Right hindlimb (tissue), 1 donor: ENCODE measurements at regions not wholly inside any gene's neighbourhood (a gene's known extent, or its start where the extent isn't known, plus 50 kb on each side); places are given as distances from the start of the nearest gene placed in this dataset.

ENCODE experiments used
- DNase-seq: peaks from one replicate; pipeline ENCODE4 v3.0.0-alpha.2; 2018

- DNase-seq: no peak
These were observed 666.8 kb upstream of the SETBP1 start for GRCh38 chr18:44013871-44014270.

DNA sequence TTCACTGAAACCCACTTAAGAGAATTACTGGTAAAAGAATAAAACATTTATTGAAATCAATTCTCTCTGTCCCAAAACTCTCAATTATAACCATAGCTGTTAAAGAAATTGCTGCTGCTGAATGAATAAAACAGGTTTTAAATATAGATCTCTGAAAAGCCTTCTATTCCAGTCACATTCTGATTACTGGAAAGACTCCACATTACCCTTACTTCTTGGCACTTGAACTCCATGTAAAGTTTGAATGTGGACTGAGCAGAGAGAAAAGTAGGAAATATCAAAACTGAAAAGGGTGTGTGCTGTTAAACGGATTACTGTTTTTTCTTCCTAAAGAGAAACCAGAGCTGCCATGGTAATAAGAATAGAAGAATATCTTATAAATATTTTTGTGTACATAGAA is 655.3 kb upstream of the SETBP1 start:
- DNase-seq: no peak

- no peak for DNase-seq
These were observed 652.6 kb upstream of the SETBP1 start for GRCh38 chr18:44028109-44028508.

DNA sequence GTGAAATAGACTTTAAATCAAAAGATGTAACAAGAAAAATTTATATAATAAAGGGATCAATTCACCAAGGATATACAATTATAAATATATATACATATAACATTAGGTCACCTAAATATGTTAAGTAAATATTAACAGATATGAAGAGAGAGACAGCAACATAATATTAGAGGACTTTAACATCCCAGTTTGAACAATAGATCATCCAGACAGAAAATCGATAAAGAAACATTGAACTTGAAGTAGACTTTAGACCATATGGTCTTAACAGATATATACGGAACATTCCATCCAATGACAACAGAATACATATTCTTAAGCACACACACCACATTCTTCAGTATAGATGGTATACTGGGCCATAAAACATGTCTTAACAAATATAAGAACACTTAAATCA is 649.6 kb upstream of the SETBP1 start:
- DNase-seq: no peak

DNA sequence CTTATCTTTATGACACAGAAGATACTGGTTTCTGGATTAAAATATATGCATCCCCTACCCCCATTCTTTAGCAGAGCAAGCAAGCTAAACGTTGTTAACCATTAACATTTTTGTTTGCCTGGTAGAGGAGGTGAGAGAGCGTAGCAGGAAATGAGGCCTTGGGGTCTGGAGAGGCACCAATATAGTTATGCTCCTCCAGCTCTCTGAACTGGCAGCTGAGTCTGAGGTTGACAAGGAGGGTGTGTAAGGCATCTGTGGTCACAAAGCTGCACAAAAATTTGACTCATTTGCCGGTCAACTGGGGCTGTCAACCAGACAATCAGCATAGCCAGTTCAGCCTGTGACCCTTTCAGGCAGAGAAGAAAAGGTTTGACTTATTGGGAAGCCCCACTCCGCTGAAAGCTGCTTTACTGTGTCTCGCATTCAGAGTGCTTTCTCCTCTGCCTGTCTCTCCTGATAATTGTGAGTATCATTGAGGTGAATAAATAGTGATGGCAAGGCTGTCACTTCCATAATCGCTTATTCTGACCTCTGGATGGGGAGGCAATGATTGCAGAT is 647.5 kb upstream of the SETBP1 start:
- no peak for DNase-seq

GRCh38 chr18:44035554-44035953 is 645.1 kb upstream of the SETBP1 start:
- DNase-seq: no peak

DNA sequence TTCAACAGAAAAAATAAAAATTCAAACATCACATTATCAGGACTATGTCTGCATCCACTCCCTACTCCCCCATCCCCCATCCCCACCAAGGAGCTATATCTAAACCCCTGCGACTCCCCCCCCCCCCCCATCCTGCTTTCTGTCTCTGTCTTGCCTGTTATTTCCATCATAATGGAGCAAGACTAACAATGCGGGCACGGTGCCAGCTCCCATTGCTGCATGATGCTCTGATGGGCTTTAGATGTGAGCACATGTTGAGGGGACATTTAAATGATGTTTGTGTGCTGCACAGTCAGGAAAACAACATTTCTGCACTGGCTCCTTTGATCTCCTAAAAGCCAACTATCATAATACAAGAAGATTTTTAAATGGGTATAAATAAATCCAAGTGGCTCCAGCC is 644.2 kb upstream of the SETBP1 start:
- peak; percentile 23 for DNase-seq

GRCh38 chr18:44039216-44039615 is 641.5 kb upstream of the SETBP1 start:
- no peak for DNase-seq

- DNase-seq: no peak
These were observed 640.9 kb upstream of the SETBP1 start for GRCh38 chr18:44039826-44040225.

DNA sequence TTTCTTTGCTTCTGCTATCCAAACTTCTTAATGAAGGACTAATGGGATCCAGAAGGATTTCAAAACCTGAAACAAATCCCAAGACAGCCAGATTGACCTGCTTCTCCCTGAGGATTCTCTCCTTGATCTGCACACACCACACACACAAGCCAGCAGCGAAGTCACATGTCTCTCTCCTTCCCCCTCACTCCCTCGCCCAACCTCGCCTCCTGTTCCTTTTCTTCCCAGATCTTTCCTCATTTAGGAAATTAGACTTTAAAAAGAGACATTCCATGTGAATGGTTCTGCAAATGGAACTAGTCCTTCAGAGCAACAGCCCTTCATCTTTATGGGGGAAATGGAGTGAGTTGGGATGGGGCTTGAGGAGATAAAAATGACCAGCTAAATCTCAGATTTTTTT is 639.1 kb upstream of the SETBP1 start:
- no peak for DNase-seq

DNA sequence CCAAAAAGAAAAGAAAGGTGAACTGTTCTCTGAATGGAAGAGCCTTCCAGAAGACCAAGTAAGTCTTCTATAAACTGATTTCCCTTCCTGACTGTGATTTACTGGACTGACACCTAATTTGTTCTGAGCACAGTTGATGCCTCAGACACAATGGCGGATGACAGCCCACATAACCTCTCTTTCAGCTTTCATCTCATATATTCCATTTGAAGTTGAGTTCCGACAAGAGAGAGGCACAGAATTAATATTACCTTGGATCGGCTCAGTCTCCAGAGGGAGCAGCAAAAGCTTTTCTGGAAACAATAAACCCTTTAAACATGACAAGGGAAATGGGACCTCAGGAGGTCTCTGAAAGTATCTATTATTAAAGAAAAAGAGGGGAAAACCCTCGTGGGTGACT is 638.7 kb upstream of the SETBP1 start:
- DNase-seq: no peak

DNA sequence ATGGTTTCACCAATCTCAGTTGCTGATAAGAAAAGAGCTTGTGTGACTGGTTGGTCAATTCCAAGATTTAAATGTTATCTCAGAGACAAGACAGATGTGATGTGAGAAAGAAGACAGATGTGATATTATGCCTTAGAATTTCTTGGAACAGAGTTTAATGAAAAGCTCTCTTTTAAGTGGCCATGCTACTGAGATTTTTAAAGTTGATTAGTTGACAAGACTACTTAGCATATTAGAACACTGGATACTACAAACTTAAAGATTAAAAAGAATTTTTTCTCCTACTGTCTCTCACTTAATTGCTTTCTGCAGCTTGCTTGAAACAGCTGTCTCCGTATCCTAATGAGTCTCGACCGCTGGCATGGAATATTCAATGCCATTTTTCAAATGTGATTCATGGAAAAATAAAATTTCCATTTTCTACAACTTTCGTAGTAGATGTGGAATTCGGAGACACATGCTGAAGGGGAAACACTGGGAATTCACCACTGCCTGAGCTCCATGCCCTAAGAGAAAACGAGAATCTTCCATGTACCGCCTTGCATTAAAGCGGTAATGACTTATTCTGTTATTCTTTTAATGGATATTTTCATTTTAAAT is 634.2 kb upstream of the SETBP1 start:
- no peak for DNase-seq

DNA sequence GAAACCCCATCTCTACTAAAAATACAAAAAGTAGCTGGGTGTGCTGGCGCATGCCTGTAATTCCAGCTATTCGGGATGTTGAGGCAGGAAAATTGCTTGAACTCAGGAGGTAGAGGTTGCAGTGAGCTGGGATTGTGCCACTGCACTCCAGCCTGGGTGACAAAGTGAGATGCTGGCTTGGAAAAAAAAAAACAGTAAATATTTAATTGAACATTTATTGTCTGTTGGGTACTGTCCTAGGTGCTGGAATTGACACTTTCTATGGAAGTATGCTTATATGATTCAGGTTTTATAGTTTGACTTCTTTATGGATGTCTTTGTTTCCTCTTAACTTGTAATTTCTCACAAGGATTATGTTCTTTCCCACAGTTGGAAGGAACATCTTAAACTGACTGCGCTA is 633.1 kb upstream of the SETBP1 start:
- DNase-seq: no peak

GRCh38 chr18:44048435-44048834 is 632.3 kb upstream of the SETBP1 start:
- DNase-seq: no peak

- no peak for DNase-seq
These were observed 631.8 kb upstream of the SETBP1 start for GRCh38 chr18:44048846-44049245.

DNA sequence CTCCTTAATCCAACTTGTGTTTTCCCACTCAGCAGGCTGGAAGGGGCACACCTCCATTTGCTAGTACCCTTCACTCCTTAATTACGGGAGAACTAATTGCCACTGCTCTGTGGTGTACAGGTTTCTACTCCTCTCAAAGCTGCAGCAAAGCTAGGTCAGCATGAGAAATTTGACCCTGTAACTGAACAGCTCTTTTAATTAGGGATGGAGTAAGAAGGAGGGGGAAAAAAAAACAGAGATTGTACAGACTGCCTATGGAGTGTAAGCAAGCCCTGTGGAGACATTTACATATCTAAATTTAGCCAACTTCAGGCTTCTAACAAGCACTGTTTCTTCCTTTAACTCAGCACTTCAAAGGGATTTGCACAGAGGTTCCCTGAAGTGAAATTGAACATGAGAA is 629.7 kb upstream of the SETBP1 start:
- DNase-seq: no peak

DNA sequence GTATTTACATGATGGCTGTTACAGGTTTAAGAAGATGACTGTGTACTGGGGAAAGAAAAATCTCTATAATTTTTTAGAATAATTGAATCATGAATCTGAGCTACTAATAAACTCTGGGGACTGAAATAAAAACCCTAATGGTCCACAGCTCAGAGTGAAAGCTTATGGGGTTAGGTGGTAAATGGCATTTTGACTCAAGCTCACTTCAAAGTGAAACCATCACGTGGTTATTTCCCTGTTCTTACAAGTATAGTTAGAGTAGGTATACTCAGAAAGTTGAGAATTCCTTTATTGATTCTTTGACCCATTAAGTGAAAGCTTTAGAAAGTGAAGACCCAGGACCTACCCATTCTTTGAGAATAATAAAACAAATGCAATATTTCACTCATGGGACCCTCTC is 626.2 kb upstream of the SETBP1 start:
- DNase-seq: no peak

DNA sequence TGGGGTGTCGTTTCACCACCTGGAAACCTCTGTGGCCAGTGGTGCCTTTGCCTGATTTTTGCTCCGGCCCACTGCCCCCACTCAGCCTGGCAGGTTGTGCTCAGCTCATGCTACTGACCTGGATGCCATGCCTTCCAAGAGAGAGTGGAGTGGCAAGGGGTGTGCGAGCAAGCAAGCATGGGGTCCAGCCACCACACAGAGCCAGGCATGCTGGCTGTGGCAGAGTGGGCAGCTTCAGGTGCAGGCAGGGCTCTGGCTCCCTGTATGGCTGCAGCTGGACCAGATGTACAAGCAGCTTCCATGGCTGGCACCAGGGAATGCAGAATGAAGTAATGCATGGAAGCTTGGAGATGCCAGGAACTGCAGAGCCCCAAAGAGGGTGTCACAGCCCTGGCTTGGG is 620.5 kb upstream of the SETBP1 start:
- no peak for DNase-seq

- no peak for DNase-seq
These were observed 619.2 kb upstream of the SETBP1 start for GRCh38 chr18:44061438-44061837.

GRCh38 chr18:44062345-44062744 is 618.3 kb upstream of the SETBP1 start:
- DNase-seq: no peak

DNA sequence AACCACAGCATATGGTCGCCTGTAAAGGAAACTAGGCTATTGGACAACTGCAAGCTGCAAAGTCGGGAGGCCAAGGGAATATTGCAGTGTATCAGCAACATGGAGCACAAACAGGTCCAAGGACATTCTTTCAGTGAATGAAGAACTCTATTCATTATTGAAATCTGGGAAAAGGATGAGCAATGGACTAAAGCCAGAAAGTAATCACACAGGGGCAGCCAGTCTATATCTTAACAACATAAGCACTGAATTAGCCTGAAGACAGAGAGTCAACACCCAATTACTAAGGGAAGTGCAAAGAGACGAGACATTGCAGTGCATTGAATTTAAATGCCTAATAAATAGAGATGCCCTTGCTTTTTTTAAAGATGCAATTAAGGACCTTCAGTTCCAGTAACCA is 615.5 kb upstream of the SETBP1 start:
- DNase-seq: no peak

GRCh38 chr18:44066541-44066940 is 614.1 kb upstream of the SETBP1 start:
- DNase-seq: no peak

GRCh38 chr18:44067186-44067585 is 613.5 kb upstream of the SETBP1 start:
- DNase-seq: no peak

DNA sequence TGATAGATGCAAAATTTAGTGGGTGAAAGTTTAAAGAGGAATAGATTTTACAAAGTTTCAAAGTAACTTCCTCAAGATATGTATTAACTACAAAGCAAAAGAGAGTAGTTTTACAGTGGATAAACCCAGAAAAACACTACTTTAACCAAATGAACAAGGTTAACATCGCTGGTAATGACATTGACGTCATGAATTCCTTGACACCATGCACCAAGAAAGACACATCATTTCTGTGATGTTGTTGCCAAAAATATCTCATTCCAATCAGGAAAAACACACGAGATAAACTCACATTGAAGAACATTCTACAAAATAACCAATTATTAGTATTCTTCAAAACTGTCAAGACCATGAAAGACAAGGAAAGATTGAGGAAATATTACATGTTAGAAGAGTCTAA is 605.6 kb upstream of the SETBP1 start:
- no peak for DNase-seq

- no peak for DNase-seq
These were observed 601.1 kb upstream of the SETBP1 start for GRCh38 chr18:44079606-44080005.

- DNase-seq: no peak
These were observed 600.6 kb upstream of the SETBP1 start for GRCh38 chr18:44080054-44080453.
